ENCODE measurements at regions not wholly inside any gene's neighbourhood (a gene's known extent, or its start where the extent isn't known, plus 50 kb on each side); places are given as distances from the start of the nearest gene placed in this dataset.

DNA sequence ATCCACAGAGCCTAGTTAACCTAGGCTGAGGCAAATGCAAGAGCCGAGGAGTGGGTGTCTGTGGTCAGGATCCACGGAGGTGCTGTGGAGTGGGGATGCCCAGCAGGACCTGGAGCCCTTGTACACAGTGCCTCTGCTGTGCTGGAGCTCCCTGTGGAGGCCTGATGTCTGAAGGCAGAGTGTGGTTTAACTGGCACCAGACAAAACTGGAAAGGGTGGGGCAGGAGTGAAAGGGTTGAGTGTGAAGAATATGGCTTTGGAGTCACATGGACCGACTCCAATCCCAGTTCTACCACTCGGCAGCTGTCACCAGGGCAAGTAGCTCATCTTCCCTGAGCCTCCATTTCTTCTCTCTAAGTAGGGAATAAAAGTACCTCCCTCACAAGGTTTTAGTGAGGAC is 60.3 kb upstream of the GPR12 start (continued):
- TF ChIP-seq POLR2AphosphoS5 (IDR thresholded peaks at IDR 0.05; ENCODE audit: low read length): no peak

DNA sequence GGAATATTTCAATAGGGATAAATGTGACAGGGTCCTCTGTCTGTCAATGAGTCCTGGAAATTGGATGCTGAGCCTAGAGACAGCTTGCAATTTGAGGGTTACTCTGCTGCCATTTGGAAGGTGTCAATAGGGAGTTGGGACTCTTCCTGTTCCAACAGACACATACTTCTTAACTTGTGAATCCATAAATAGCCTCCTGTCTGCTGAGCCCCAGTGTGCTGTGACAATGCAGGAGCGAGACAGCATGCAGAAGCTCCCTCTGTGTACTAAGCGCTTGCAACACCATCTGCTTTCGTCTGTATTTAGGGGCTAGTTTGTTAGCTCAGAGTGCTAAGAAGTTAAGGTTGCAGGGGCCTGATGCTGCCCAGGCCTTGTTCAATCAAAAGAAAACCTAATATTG is 58.5 kb upstream of the GPR12 start:
- no peak for FAIRE-seq
- CTCF ChIA-PET: no interaction called here
- no peak for TF ChIP-seq POLR2AphosphoS2 (IDR thresholded peaks at IDR 0.05; ENCODE audit: low read depth, low read length)
- no peak for TF ChIP-seq BACH1 (IDR thresholded peaks at IDR 0.05; ENCODE audit: borderline replicate concordance)
- TF ChIP-seq, protein P1, sequence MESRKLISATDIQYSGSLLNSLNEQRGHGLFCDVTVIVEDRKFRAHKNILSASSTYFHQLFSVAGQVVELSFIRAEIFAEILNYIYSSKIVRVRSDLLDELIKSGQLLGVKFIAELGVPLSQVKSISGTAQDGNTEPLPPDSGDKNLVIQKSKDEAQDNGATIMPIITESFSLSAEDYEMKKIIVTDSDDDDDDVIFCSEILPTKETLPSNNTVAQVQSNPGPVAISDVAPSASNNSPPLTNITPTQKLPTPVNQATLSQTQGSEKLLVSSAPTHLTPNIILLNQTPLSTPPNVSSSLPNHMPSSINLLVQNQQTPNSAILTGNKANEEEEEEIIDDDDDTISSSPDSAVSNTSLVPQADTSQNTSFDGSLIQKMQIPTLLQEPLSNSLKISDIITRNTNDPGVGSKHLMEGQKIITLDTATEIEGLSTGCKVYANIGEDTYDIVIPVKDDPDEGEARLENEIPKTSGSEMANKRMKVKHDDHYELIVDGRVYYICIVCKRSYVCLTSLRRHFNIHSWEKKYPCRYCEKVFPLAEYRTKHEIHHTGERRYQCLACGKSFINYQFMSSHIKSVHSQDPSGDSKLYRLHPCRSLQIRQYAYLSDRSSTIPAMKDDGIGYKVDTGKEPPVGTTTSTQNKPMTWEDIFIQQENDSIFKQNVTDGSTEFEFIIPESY (IDR thresholded peaks at IDR 0.05): no peak
- no peak for TF ChIP-seq NR2C2 (IDR thresholded peaks at IDR 0.05; ENCODE audit: borderline replicate concordance, control insufficient read depth, insufficient read length, low read depth)
- TF ChIP-seq, protein P2, sequence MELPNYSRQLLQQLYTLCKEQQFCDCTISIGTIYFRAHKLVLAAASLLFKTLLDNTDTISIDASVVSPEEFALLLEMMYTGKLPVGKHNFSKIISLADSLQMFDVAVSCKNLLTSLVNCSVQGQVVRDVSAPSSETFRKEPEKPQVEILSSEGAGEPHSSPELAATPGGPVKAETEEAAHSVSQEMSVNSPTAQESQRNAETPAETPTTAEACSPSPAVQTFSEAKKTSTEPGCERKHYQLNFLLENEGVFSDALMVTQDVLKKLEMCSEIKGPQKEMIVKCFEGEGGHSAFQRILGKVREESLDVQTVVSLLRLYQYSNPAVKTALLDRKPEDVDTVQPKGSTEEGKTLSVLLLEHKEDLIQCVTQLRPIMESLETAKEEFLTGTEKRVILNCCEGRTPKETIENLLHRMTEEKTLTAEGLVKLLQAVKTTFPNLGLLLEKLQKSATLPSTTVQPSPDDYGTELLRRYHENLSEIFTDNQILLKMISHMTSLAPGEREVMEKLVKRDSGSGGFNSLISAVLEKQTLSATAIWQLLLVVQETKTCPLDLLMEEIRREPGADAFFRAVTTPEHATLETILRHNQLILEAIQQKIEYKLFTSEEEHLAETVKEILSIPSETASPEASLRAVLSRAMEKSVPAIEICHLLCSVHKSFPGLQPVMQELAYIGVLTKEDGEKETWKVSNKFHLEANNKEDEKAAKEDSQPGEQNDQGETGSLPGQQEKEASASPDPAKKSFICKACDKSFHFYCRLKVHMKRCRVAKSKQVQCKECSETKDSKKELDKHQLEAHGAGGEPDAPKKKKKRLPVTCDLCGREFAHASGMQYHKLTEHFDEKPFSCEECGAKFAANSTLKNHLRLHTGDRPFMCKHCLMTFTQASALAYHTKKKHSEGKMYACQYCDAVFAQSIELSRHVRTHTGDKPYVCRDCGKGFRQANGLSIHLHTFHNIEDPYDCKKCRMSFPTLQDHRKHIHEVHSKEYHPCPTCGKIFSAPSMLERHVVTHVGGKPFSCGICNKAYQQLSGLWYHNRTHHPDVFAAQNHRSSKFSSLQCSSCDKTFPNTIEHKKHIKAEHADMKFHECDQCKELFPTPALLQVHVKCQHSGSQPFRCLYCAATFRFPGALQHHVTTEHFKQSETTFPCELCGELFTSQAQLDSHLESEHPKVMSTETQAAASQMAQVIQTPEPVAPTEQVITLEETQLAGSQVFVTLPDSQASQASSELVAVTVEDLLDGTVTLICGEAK (IDR thresholded peaks at IDR 0.05; ENCODE audit: borderline replicate concordance): no peak
- no peak for TF ChIP-seq ETV6 (conservative IDR thresholded peaks at IDR 0.05 in 1 of 2, IDR thresholded peaks at IDR 0.05 in 1 of 2; ENCODE audit: borderline replicate concordance in 1 of 2, low read depth in 1 of 2)
- TF ChIP-seq CHD1 (IDR thresholded peaks at IDR 0.05; ENCODE audit: low read depth, low read length): no peak
- TF ChIP-seq ZZZ3 (IDR thresholded peaks at IDR 0.05; ENCODE audit: control insufficient read depth, insufficient read length, low read depth): no peak
- TF ChIP-seq MXI1 (IDR thresholded peaks at IDR 0.05; ENCODE audit: low read depth, low read length): no peak
- TF ChIP-seq, protein P3, sequence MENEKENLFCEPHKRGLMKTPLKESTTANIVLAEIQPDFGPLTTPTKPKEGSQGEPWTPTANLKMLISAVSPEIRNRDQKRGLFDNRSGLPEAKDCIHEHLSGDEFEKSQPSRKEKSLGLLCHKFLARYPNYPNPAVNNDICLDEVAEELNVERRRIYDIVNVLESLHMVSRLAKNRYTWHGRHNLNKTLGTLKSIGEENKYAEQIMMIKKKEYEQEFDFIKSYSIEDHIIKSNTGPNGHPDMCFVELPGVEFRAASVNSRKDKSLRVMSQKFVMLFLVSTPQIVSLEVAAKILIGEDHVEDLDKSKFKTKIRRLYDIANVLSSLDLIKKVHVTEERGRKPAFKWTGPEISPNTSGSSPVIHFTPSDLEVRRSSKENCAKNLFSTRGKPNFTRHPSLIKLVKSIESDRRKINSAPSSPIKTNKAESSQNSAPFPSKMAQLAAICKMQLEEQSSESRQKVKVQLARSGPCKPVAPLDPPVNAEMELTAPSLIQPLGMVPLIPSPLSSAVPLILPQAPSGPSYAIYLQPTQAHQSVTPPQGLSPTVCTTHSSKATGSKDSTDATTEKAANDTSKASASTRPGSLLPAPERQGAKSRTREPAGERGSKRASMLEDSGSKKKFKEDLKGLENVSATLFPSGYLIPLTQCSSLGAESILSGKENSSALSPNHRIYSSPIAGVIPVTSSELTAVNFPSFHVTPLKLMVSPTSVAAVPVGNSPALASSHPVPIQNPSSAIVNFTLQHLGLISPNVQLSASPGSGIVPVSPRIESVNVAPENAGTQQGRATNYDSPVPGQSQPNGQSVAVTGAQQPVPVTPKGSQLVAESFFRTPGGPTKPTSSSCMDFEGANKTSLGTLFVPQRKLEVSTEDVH (IDR thresholded peaks at IDR 0.05; ENCODE audit: low read depth, partially characterized antibody): no peak
- TF ChIP-seq SIX5 (IDR thresholded peaks at IDR 0.05; ENCODE audit: low read depth, low read length, severe bottlenecking): no peak
- TF ChIP-seq RB1 (IDR thresholded peaks at IDR 0.05; ENCODE audit: borderline replicate concordance): no peak
- TF ChIP-seq CEBPB (IDR thresholded peaks at IDR 0.05; ENCODE audit: borderline replicate concordance in 1 of 2, low read depth in 2 of 2, low read length in 2 of 2): no peak
- no peak for TF ChIP-seq HDAC6 (IDR thresholded peaks at IDR 0.05; ENCODE audit: unreplicated experiment)

More for the DNA sequence above, 58.5 kb upstream of the GPR12 start:
- H3K4me3 ChIP-seq: no peak overlapping the region
- no peaks in the 10 kb centered on the region for H3K4me1 ChIP-seq (ENCODE audit: control insufficient read depth, insufficient read depth, low read length)
- H3K4me2 ChIP-seq (ENCODE audit: control insufficient read depth, insufficient read depth): no peak overlapping the region
- no peaks in the 10 kb centered on the region for H4K20me1 ChIP-seq (ENCODE audit: control insufficient read depth, insufficient read depth)
- no peak overlapping the region for H3K9ac ChIP-seq (ENCODE audit: control insufficient read depth, insufficient read depth, low read length)
- ATAC-seq (no peak), DNase-seq (ENCODE audit: low read depth, low spot score) (no peak)
- no peaks in the 10 kb centered on the region for H3K36me3 ChIP-seq (ENCODE audit: control insufficient read depth in 2 of 2, insufficient read depth in 2 of 2, low read length in 1 of 2)
- no peak overlapping the region for H2AFZ ChIP-seq (ENCODE audit: control insufficient read depth, low read depth, low read length)
- WGBS (ENCODE audit: insufficient coverage, insufficient replicate concordance, low lambda C conversion rate, missing lambda C conversion rate): 33% methylated on average over 3 of the region's 3 CpGs
- RAD21 ChIA-PET (ENCODE audit: unreplicated experiment): no interaction called here
- H3K27ac ChIP-seq (ENCODE audit: control insufficient read depth, insufficient read depth): no peak overlapping the region
- in situ Hi-C loops (cut with MboI) (no loop called here), intact Hi-C loops (cut with micrococcal nuclease; ENCODE audit: unreplicated experiment) (no loop called here)
- H3K79me2 ChIP-seq (ENCODE audit: control insufficient read depth, insufficient read depth, low read length): no peaks in the 10 kb centered on the region
- SMC1A ChIA-PET (ENCODE audit: uncharacterized antibody, unreplicated experiment): no interaction called here
- POLR2A ChIA-PET: no interaction called here
- H3K9me3 ChIP-seq (replicated peaks; ENCODE audit: control insufficient read depth, insufficient read depth, low read length): no peaks in the 10 kb centered on the region
- H3K27me3 ChIP-seq (replicated peaks in 1 of 2; ENCODE audit: control insufficient read depth in 2 of 2, insufficient read depth in 2 of 2, low read length in 1 of 2): no peaks in the 10 kb centered on the region; a peak in 2 of 4 replicates
- BruUV-seq (replicated peaks): no TSS peak

All from GM12878 (cell line).